ENCODE measurements at regions not wholly inside any gene's neighbourhood (a gene's known extent, or its start where the extent isn't known, plus 50 kb on each side); places are given as distances from the start of the nearest gene placed in this dataset.

DNA sequence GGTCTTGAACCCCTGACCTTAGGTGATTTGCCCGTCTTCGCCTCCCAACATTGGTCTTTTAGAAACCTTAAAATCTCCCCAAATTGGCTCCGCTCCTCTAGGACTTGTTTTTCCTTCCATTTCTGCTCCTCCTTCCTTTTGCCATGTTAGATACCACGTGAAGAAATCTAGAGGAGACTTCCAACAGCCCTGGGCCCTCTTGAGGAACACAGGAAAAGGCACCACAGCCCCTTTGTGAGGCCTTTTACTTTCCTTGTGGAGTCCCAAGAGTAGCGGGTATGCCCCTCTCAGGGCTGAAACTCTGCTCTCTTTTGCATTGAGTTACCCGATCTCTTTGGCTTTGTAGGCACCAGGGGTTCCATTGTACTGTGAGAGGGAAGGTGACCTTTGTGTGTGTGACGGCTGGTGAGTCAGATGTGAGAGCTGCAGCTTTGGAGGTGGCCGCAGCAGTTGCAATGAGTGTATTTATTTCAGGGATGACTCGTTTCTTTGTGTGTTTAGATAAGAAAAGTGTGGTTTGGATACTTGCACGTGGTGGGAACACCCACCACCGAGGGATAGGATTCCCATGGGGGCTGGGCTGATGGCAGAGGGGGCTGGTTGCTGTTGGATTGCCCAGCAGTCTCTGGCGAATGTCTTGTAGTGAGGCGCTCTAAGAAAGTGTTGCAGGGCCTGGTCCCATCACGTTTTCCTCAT, 218.4 kb upstream of the HS6ST1 start (continued):
- TF ChIP-seq, protein P1, sequence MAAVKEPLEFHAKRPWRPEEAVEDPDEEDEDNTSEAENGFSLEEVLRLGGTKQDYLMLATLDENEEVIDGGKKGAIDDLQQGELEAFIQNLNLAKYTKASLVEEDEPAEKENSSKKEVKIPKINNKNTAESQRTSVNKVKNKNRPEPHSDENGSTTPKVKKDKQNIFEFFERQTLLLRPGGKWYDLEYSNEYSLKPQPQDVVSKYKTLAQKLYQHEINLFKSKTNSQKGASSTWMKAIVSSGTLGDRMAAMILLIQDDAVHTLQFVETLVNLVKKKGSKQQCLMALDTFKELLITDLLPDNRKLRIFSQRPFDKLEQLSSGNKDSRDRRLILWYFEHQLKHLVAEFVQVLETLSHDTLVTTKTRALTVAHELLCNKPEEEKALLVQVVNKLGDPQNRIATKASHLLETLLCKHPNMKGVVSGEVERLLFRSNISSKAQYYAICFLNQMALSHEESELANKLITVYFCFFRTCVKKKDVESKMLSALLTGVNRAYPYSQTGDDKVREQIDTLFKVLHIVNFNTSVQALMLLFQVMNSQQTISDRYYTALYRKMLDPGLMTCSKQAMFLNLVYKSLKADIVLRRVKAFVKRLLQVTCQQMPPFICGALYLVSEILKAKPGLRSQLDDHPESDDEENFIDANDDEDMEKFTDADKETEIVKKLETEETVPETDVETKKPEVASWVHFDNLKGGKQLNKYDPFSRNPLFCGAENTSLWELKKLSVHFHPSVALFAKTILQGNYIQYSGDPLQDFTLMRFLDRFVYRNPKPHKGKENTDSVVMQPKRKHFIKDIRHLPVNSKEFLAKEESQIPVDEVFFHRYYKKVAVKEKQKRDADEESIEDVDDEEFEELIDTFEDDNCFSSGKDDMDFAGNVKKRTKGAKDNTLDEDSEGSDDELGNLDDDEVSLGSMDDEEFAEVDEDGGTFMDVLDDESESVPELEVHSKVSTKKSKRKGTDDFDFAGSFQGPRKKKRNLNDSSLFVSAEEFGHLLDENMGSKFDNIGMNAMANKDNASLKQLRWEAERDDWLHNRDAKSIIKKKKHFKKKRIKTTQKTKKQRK (IDR thresholded peaks at IDR 0.05; ENCODE audit: borderline replicate concordance, low read depth, low read length), result no peak
- TF ChIP-seq, protein P2, sequence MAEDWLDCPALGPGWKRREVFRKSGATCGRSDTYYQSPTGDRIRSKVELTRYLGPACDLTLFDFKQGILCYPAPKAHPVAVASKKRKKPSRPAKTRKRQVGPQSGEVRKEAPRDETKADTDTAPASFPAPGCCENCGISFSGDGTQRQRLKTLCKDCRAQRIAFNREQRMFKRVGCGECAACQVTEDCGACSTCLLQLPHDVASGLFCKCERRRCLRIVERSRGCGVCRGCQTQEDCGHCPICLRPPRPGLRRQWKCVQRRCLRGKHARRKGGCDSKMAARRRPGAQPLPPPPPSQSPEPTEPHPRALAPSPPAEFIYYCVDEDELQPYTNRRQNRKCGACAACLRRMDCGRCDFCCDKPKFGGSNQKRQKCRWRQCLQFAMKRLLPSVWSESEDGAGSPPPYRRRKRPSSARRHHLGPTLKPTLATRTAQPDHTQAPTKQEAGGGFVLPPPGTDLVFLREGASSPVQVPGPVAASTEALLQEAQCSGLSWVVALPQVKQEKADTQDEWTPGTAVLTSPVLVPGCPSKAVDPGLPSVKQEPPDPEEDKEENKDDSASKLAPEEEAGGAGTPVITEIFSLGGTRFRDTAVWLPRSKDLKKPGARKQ (CRISPR knock-in tag; IDR thresholded peaks at IDR 0.05), result no peak
- no peak for TF ChIP-seq ZNF780A (CRISPR knock-in tag; IDR thresholded peaks at IDR 0.05)
- TF ChIP-seq, protein P3, sequence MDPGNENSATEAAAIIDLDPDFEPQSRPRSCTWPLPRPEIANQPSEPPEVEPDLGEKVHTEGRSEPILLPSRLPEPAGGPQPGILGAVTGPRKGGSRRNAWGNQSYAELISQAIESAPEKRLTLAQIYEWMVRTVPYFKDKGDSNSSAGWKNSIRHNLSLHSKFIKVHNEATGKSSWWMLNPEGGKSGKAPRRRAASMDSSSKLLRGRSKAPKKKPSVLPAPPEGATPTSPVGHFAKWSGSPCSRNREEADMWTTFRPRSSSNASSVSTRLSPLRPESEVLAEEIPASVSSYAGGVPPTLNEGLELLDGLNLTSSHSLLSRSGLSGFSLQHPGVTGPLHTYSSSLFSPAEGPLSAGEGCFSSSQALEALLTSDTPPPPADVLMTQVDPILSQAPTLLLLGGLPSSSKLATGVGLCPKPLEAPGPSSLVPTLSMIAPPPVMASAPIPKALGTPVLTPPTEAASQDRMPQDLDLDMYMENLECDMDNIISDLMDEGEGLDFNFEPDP (CRISPR knock-in tag; IDR thresholded peaks at IDR 0.05), result no peak
- no peak for TF ChIP-seq ZNF174 (CRISPR knock-in tag; IDR thresholded peaks at IDR 0.05)
- TF ChIP-seq HSF4 (CRISPR knock-in tag; IDR thresholded peaks at IDR 0.05; ENCODE audit: borderline replicate concordance), result no peak
- TF ChIP-seq ESRRA (IDR thresholded peaks at IDR 0.05; ENCODE audit: borderline replicate concordance, low read depth), result peak; percentile 62
- peak; percentile 25; the same call in 1 of the 2 replicates for TF ChIP-seq CREM (IDR thresholded peaks at IDR 0.05; ENCODE audit: low read depth)
- TF ChIP-seq ZNF121 (CRISPR knock-in tag; conservative IDR thresholded peaks at IDR 0.05), result no peak
- TF ChIP-seq PTBP1 (IDR thresholded peaks at IDR 0.05; ENCODE audit: low read depth, low read length), result no peak
- TF ChIP-seq RB1 (IDR thresholded peaks at IDR 0.05; ENCODE audit: low read depth), result no peak
- TF ChIP-seq FOSL1 (tag; conservative IDR thresholded peaks at IDR 0.05), result peak; percentile 97
- TF ChIP-seq SAFB2 (IDR thresholded peaks at IDR 0.05; ENCODE audit: borderline replicate concordance, low read depth, low read length, severe bottlenecking), result no peak
- TF ChIP-seq TAF9B (IDR thresholded peaks at IDR 0.05; ENCODE audit: partially characterized antibody), result no peak
- no peak for TF ChIP-seq STAT5B (CRISPR knock-in tag; IDR thresholded peaks at IDR 0.05)
- 0 out of 2 replicates have a peak, but pooled peaks have one; percentile 12 for TF ChIP-seq DMBX1 (CRISPR knock-in tag; IDR thresholded peaks at IDR 0.05; ENCODE audit: borderline replicate concordance)
- TF ChIP-seq ZNF354B (CRISPR knock-in tag; IDR thresholded peaks at IDR 0.05), result no peak
- TF ChIP-seq, protein P4, sequence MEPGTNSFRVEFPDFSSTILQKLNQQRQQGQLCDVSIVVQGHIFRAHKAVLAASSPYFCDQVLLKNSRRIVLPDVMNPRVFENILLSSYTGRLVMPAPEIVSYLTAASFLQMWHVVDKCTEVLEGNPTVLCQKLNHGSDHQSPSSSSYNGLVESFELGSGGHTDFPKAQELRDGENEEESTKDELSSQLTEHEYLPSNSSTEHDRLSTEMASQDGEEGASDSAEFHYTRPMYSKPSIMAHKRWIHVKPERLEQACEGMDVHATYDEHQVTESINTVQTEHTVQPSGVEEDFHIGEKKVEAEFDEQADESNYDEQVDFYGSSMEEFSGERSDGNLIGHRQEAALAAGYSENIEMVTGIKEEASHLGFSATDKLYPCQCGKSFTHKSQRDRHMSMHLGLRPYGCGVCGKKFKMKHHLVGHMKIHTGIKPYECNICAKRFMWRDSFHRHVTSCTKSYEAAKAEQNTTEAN (CRISPR knock-in tag; IDR thresholded peaks at IDR 0.05), result no peak
- TF ChIP-seq, protein P5, sequence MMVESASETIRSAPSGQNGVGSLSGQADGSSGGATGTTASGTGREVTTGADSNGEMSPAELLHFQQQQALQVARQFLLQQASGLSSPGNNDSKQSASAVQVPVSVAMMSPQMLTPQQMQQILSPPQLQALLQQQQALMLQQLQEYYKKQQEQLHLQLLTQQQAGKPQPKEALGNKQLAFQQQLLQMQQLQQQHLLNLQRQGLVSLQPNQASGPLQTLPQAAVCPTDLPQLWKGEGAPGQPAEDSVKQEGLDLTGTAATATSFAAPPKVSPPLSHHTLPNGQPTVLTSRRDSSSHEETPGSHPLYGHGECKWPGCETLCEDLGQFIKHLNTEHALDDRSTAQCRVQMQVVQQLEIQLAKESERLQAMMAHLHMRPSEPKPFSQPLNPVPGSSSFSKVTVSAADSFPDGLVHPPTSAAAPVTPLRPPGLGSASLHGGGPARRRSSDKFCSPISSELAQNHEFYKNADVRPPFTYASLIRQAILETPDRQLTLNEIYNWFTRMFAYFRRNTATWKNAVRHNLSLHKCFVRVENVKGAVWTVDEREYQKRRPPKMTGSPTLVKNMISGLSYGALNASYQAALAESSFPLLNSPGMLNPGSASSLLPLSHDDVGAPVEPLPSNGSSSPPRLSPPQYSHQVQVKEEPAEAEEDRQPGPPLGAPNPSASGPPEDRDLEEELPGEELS (CRISPR knock-in tag; IDR thresholded peaks at IDR 0.05; ENCODE audit: borderline replicate concordance), result no peak
